CD8-positive, alpha-beta memory T cell (primary cell): ENCODE measurements at regions not wholly inside any gene's neighbourhood (a gene's known extent, or its start where the extent isn't known, plus 50 kb on each side); places are given as distances from the start of the nearest gene placed in this dataset.
"Not testable (repeated sequence)": the region's sequence is repeated elsewhere in the genome, so short reads cannot be mapped to it uniquely, and the experiment has no call there.

Experiments
- CTCF ChIA-PET: fragments of 350-600 bp; sonication (Branson Sonifier 250); formaldehyde crosslinking; loops from one replicate; lab custom pipeline; 2021; ENCODE audit warnings: antibody characterized with exemption; lab: Charles Lee
- POLR2A ChIA-PET: fragments of 350-600 bp; sonication (Branson Sonifier 250); formaldehyde crosslinking; loops from one replicate; lab custom pipeline; 2021; ENCODE audit warnings: antibody characterized with exemption; lab: Charles Lee
- DNase-seq, 5 donors: peaks; one replicate each; pipeline versions ENCODE4 v3.0.0 to v3.0.0-alpha.2; 2020 to 2022; ENCODE audit warnings: mixed read lengths in 1 of 5
- H3K27ac ChIP-seq: one replicate; pipeline ENCODE4 v1.7.0; 2013; ENCODE audit warnings: low read depth, mild to moderate bottlenecking, low read length, moderate library complexity
- H3K27me3 ChIP-seq: 2 replicates; pipeline ENCODE4 v1.7.0; 2013; ENCODE audit warnings: low read length, mild to moderate bottlenecking; ENCODE audit not compliant: insufficient read depth, poor library complexity, severe bottlenecking
- H3K36me3 ChIP-seq: 2 replicates; pipeline ENCODE4 v1.7.0; 2013; ENCODE audit warnings: mild to moderate bottlenecking, low read length, moderate library complexity; ENCODE audit not compliant: insufficient read depth
- H3K4me1 ChIP-seq: 2 replicates; pipeline ENCODE4 v1.7.0; 2013; ENCODE audit warnings: mild to moderate bottlenecking, low read length, moderate library complexity; ENCODE audit not compliant: insufficient read depth
- H3K4me3 ChIP-seq: 2 replicates; pipeline ENCODE4 v1.7.0; 2013; ENCODE audit warnings: mild to moderate bottlenecking, low read length
- H3K9me3 ChIP-seq: 2 replicates; pipeline ENCODE4 v1.7.0; 2013; ENCODE audit warnings: mild to moderate bottlenecking, low read length
- H3K27ac Mint-ChIP-seq, 8 donors: one replicate each; pipeline ENCODE4 v1.8.0; 2020 to 2021; ENCODE audit warnings: mixed read lengths in 8 of 8, mild to moderate bottlenecking in 6 of 8, inconsistent platforms in 3 of 8, moderate library complexity in 3 of 8
- H3K27me3 Mint-ChIP-seq, 2 donors: one replicate each; pipeline ENCODE4 v1.8.0; 2020 to 2021; ENCODE audit warnings: mixed read lengths in 2 of 2, mild to moderate bottlenecking in 1 of 2, moderate library complexity in 1 of 2
- H3K36me3 Mint-ChIP-seq, 3 donors: one replicate each; pipeline ENCODE4 v1.8.0; 2020 to 2021; ENCODE audit warnings: mixed read lengths in 3 of 3, inconsistent platforms in 1 of 3, mild to moderate bottlenecking in 1 of 3
- H3K4me1 Mint-ChIP-seq, 3 donors: one replicate each; pipeline ENCODE4 v1.8.0; 2020 to 2021; ENCODE audit warnings: mixed read lengths in 3 of 3, inconsistent platforms in 1 of 3, mild to moderate bottlenecking in 1 of 3
- H3K4me3 Mint-ChIP-seq, 7 donors: one replicate each; pipeline ENCODE4 v1.8.0; 2020 to 2021; ENCODE audit warnings: mixed read lengths in 7 of 7, mild to moderate bottlenecking in 6 of 7, moderate library complexity in 4 of 7, inconsistent platforms in 2 of 7
- H3K9me3 Mint-ChIP-seq, 5 donors: one replicate each; pipeline ENCODE4 v1.8.0; 2020 to 2022; ENCODE audit warnings: mixed read lengths in 5 of 5, mild to moderate bottlenecking in 3 of 5, moderate library complexity in 2 of 5, inconsistent platforms in 1 of 5

- H3K27ac ChIP-seq, H3K4me1 ChIP-seq, H3K4me3 Mint-ChIP-seq, H3K9me3 Mint-ChIP-seq, H3K27ac Mint-ChIP-seq, H3K36me3 Mint-ChIP-seq, CTCF ChIA-PET, DNase-seq, H3K9me3 ChIP-seq, POLR2A ChIA-PET, H3K36me3 ChIP-seq, H3K4me3 ChIP-seq, H3K27me3 ChIP-seq, H3K4me1 Mint-ChIP-seq: not testable (repeated sequence)
- peaks cover 8 to 20% of the 10 kb centered on the region in 2 donors for H3K27me3 Mint-ChIP-seq
Measured at GRCh38 chr7:113176180-113176579, 57.8 kb upstream of the SMIM30 start.

DNA sequence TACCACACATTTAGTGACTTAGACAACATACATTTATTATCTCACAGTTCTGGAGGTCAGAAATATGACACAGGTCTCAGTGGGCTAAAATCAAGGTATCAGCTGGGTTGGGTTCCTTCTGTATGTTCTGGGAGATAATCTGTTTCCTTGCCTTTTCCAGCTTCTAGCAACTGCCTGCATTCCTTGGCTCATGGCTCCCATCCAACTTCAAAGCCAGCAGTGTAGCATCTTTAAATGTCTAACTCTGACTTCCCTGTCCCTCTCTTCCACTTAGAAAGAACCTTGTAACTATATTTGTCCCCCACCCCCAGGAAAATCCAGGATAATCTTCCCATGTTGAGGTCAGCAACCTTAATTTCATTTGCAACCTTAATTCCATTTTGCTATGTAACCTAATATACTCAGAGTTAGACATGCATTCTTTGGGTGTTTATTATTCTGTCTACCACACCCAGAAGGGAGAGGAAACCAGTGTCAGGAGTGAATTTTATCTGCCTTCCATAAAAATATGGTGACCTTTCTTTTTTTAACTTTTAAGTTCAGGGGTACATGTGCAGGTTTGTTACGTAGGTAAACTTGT, 57.3 kb upstream of the SMIM30 start:
- H3K9me3 ChIP-seq = no peaks in the 10 kb centered on the region
- no peaks in the 10 kb centered on the region for H3K4me1 ChIP-seq
- H3K36me3 ChIP-seq = no peaks in the 10 kb centered on the region
- POLR2A ChIA-PET = no interaction called here
- no peak overlapping the region for H3K4me3 Mint-ChIP-seq
- H3K27ac Mint-ChIP-seq = no peak overlapping the region
- CTCF ChIA-PET = no interaction called here
- H3K27me3 ChIP-seq = no peaks in the 10 kb centered on the region
- DNase-seq = no peak
- no peak overlapping the region for H3K4me3 ChIP-seq
- H3K27ac ChIP-seq = no peak overlapping the region
- H3K27me3 Mint-ChIP-seq = peaks cover 8 to 19% of the 10 kb centered on the region in 2 donors
- no peaks in the 10 kb centered on the region for H3K4me1 Mint-ChIP-seq
- H3K36me3 Mint-ChIP-seq = no peaks in the 10 kb centered on the region
- peaks cover 0 to 2% (median 0%) of the 10 kb centered on the region in 5 donors for H3K9me3 Mint-ChIP-seq

- Histone ChIP-seq H3K27ac (no peak overlapping the region), H3K9me3 (no peaks in the 10 kb centered on the region), H3K36me3 (no peaks in the 10 kb centered on the region), H3K27me3 (no peaks in the 10 kb centered on the region), H3K4me3 (no peak overlapping the region), H3K4me1 (no peaks in the 10 kb centered on the region)
- H3K4me3 Mint-ChIP-seq = no peak overlapping the region
- no peak overlapping the region for H3K27ac Mint-ChIP-seq
- peaks cover 9 to 21% of the 10 kb centered on the region in 2 donors for H3K27me3 Mint-ChIP-seq
- peaks cover 0 to 2% (median 0%) of the 10 kb centered on the region in 5 donors for H3K9me3 Mint-ChIP-seq
- ChIA-PET CTCF (no interaction called here), POLR2A (no interaction called here)
- DNase-seq = no peak
- no peaks in the 10 kb centered on the region for H3K36me3 Mint-ChIP-seq
- H3K4me1 Mint-ChIP-seq = no peaks in the 10 kb centered on the region
Measured at GRCh38 chr7:113172726-113173125, 54.4 kb upstream of the SMIM30 start.

GRCh38 chr7:113170591-113170990, 52.2 kb upstream of the SMIM30 start:
- Histone ChIP-seq H3K9me3 (no peaks in the 10 kb centered on the region), H3K4me1 (no peaks in the 10 kb centered on the region), H3K27me3 (no peaks in the 10 kb centered on the region), H3K27ac (no peak overlapping the region), H3K4me3 (no peak overlapping the region), H3K36me3 (no peaks in the 10 kb centered on the region)
- Mint-ChIP-seq H3K4me3 (no peak overlapping the region), H3K27me3 (peaks cover 9 to 27% of the 10 kb centered on the region in 2 donors), H3K9me3 (peaks cover 0 to 7% (median 0%) of the 10 kb centered on the region in 5 donors), H3K27ac (no peak overlapping the region), H3K4me1 (no peaks in the 10 kb centered on the region), H3K36me3 (no peaks in the 10 kb centered on the region)
- CTCF ChIA-PET = no interaction called here
- no peak for DNase-seq
- POLR2A ChIA-PET = no interaction called here
